HCT116 (cell line): ENCODE measurements at regions not wholly inside any gene's neighbourhood (a gene's known extent, or its start where the extent isn't known, plus 50 kb on each side); places are given as distances from the start of the nearest gene placed in this dataset.
"Not testable (repeated sequence)": the region's sequence is repeated elsewhere in the genome, so short reads cannot be mapped to it uniquely, and the experiment has no call there.

Experiments used
- ATAC-seq: fragments of 200-7000 bp; cut with Tn5 transposase; 2 replicates; pipeline ENCODE4 v1.9.1; 2020; ENCODE audit warnings: mild to moderate bottlenecking, moderate library complexity
- BruUV-seq: library from RNA; stranded (reverse); fragments of 400-500 nt; replicated peaks from 2 replicates; lab custom pipeline; 2021; lab: Mats Ljungman, UMichigan
- CTCF ChIA-PET: fragments of 300-600 bp; sonication (Branson Sonifier 250); formaldehyde crosslinking; loops from one replicate; lab custom pipeline; 2021; ENCODE audit warnings: antibody characterized with exemption; lab: Charles Lee
- POLR2A ChIA-PET: fragments of 300-600, 350-600 bp; sonication (Branson Sonifier 250); formaldehyde crosslinking; loops from one replicate; lab custom pipeline; 2021; ENCODE audit warnings: antibody characterized with exemption; lab: Charles Lee
- RAD21 ChIA-PET, 2 experiments: fragments of 300-600 bp; sonication (Branson Sonifier 250); formaldehyde crosslinking; loops; one replicate each; lab custom pipeline; 2023; ENCODE audit warnings: low total read pairs in 2 of 2; ENCODE audit not compliant: uncharacterized antibody in 2 of 2, unreplicated experiment in 2 of 2, low non-redundant PET in 1 of 2; lab: Charles Lee
- DNase-seq: peaks from one replicate; pipeline ENCODE4 v3.0.0-alpha.2; 2010; ENCODE audit warnings: low read depth, low spot score
- H2AFZ ChIP-seq: fragments of 200-600 bp; shearing (Covaris generic), sonication (generic); 2 replicates; pipeline ENCODE4 v1.6.1; 2017; ENCODE audit warnings: low read depth, mixed run types, mixed read lengths, antibody characterized with exemption, low read length; ENCODE audit not compliant: poor library complexity, severe bottlenecking
- H3K27ac ChIP-seq: 2 replicates; pipeline ENCODE4 v1.5.1; 2012; ENCODE audit warnings: low read depth, low read length
- H3K27me3 ChIP-seq: fragments of 200-600 bp; sonication (generic); 2 replicates; pipeline ENCODE4 v1.6.1; 2016; ENCODE audit warnings: mixed run types, low read length, mixed read lengths; ENCODE audit not compliant: insufficient read depth
- H3K36me3 ChIP-seq, 2 experiments: fragments of 200-500 bp in 1 of 2; fragments of 200-600 bp in 1 of 2; sonication (Bioruptor generic) in 1 of 2; sonication (generic) in 1 of 2; 2 replicates each; pipeline versions ENCODE4 v1.5.1 to v1.6.1; 2014 to 2016; ENCODE audit warnings: low read length in 2 of 2, inconsistent platforms in 1 of 2, mixed read lengths in 1 of 2, mixed run types in 1 of 2; ENCODE audit not compliant: insufficient read depth in 2 of 2, control insufficient read depth in 1 of 2
- H3K4me1 ChIP-seq, 2 experiments: fragments of 200-600 bp in 1 of 2; sonication (generic) in 1 of 2; 2 replicates each; pipeline versions ENCODE4 v1.5.1 to v1.6.1; 2012 to 2017; ENCODE audit warnings: low read length in 2 of 2, inconsistent platforms in 1 of 2, mild to moderate bottlenecking in 1 of 2, mixed read lengths in 1 of 2, mixed run types in 1 of 2, moderate library complexity in 1 of 2; ENCODE audit not compliant: insufficient read depth in 2 of 2, control insufficient read depth in 1 of 2
- H3K4me2 ChIP-seq: fragments of 200-600 bp; sonication (generic); 2 replicates; pipeline ENCODE4 v1.6.1; 2017; ENCODE audit warnings: mixed run types, low read length, mixed read lengths
- H3K4me3 ChIP-seq, 2 experiments: fragments of 200-600 bp in 1 of 2; sonication (generic) in 1 of 2; replicated peaks in 1 of 2; 2 replicates each; pipeline ENCODE4 v1.5.1; 2011 to 2016; ENCODE audit warnings: low read length in 2 of 2, control low read depth in 1 of 2, low read depth in 1 of 2, mild to moderate bottlenecking in 1 of 2, mixed read lengths in 1 of 2, mixed run types in 1 of 2
- H3K79me2 ChIP-seq: fragments of 200-600 bp; sonication (generic); 2 replicates; pipeline ENCODE4 v1.6.1; 2017; ENCODE audit warnings: mild to moderate bottlenecking, mixed run types, low read length, moderate library complexity, mixed read lengths; ENCODE audit not compliant: insufficient read depth
- H3K9ac ChIP-seq: fragments of 200-600 bp; sonication (generic); 2 replicates; pipeline ENCODE4 v1.6.1; 2016; ENCODE audit warnings: low read length, mixed read lengths
- H3K9me2 ChIP-seq: fragments of 200-600 bp; sonication (generic), shearing (Covaris generic); 2 replicates; pipeline ENCODE4 v1.6.1; 2017; ENCODE audit warnings: mixed run types, mild to moderate bottlenecking, moderate library complexity; ENCODE audit not compliant: insufficient read depth
- H3K9me3 ChIP-seq, 2 experiments: fragments of 200-500 bp in 1 of 2; fragments of 200-600 bp in 1 of 2; sonication (Bioruptor generic) in 1 of 2; sonication (generic) in 1 of 2; 2 replicates each; pipeline ENCODE4 v1.6.1; 2014 to 2017; ENCODE audit warnings: low read length in 2 of 2, mixed read lengths in 2 of 2, inconsistent platforms in 1 of 2, low read depth in 1 of 2, mild to moderate bottlenecking in 1 of 2, mixed run types in 1 of 2, moderate library complexity in 1 of 2; ENCODE audit not compliant: control insufficient read depth in 1 of 2, insufficient read depth in 1 of 2
- H4K20me1 ChIP-seq: fragments of 200-600 bp; sonication (generic), shearing (Covaris generic); 2 replicates; pipeline ENCODE4 v1.6.1; 2017; ENCODE audit warnings: mixed run types, mild to moderate bottlenecking, moderate library complexity; ENCODE audit not compliant: insufficient read depth
- EGR1 ChIP-seq: IDR thresholded peaks from 2 replicates; pipeline ENCODE4 v1.6.1; 2012; ENCODE audit warnings: low read depth
- EZH2phosphoT487 ChIP-seq: fragments of 200-600 bp; IDR thresholded peaks from 2 replicates; pipeline ENCODE4 v1.6.1; 2018; ENCODE audit warnings: antibody characterized with exemption, borderline replicate concordance
- FOSL1 ChIP-seq: IDR thresholded peaks from 2 replicates; pipeline ENCODE4 v1.6.1; 2012; ENCODE audit warnings: low read depth
- JUND ChIP-seq: IDR thresholded peaks from 2 replicates; pipeline ENCODE4 v1.6.1; 2012
- MAX ChIP-seq: IDR thresholded peaks from 2 replicates; pipeline ENCODE4 v1.6.1; 2012
- SIN3A ChIP-seq: IDR thresholded peaks from 2 replicates; pipeline ENCODE4 v1.6.1; 2012; ENCODE audit warnings: low read depth
- TCF7L2 ChIP-seq: IDR thresholded peaks from 2 replicates; pipeline ENCODE4 v1.7.0; 2011; ENCODE audit warnings: borderline replicate concordance, inconsistent platforms; ENCODE audit not compliant: insufficient read depth, insufficient read length; ENCODE audit errors: extremely low read depth
- YY1 ChIP-seq: IDR thresholded peaks from 2 replicates; pipeline ENCODE4 v1.6.1; 2011; ENCODE audit warnings: low read length, low read depth, moderate library complexity, mild to moderate bottlenecking; ENCODE audit not compliant: insufficient replicate concordance; ENCODE audit errors: extremely low read depth
- ZNF274 ChIP-seq: fragments of 200-500 bp; sonication (Bioruptor generic); IDR thresholded peaks from 2 replicates; pipeline ENCODE4 v1.6.1; 2014; ENCODE audit warnings: mild to moderate bottlenecking, low read depth, low read length, inconsistent platforms
- intact Hi-C: fragments of 100-400 bp; cut with micrococcal nuclease; formaldehyde crosslinking; loops from 2 replicates; pipeline ENCODE4 v1.10.0; 2022

- no peak for TF ChIP-seq TCF7L2
- TF ChIP-seq MAX = no peak
- TF ChIP-seq JUND = no peak
- no peak for TF ChIP-seq EZH2phosphoT487
- no peak for TF ChIP-seq EGR1
- TF ChIP-seq SIN3A = no peak
- TF ChIP-seq YY1 = no peak
- TF ChIP-seq FOSL1 = no peak
- no peak for TF ChIP-seq ZNF274
- TF ChIP-seq, all 23 proteins: peak for 0
Measured at GRCh38 chrY:10993955-10994354, 1466.3 kb downstream of the TSPY10 start (continued).

DNA sequence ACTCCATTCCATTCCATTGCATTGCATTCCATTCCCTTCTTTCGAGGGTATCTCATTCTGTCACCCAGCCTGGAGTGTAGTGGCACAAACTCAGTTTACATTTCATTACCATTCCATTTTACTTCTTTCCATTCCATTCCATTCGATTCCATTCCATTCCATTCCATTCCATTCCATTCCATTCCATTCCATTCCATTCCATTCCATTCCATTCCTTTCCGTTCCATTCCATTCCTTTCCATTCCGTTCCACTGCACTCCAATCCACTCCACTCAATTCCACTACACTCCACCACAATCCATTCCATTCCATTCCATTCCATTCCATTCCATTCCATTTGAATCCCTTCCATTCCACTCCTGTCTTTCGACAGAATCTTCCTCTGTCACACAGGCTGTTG is 1472.0 kb downstream of the TSPY10 start:
- DNase-seq, H3K9ac ChIP-seq, H3K79me2 ChIP-seq, H3K4me1 ChIP-seq, RAD21 ChIA-PET, H3K9me3 ChIP-seq, H4K20me1 ChIP-seq, H3K4me2 ChIP-seq, H3K27ac ChIP-seq, intact Hi-C loops, H3K4me3 ChIP-seq, H3K36me3 ChIP-seq, H3K9me2 ChIP-seq, BruUV-seq, CTCF ChIA-PET, ATAC-seq, H2AFZ ChIP-seq, H3K27me3 ChIP-seq, POLR2A ChIA-PET: not testable (repeated sequence)

- H3K9ac ChIP-seq, BruUV-seq, H3K4me3 ChIP-seq, H4K20me1 ChIP-seq, H3K36me3 ChIP-seq, H3K27ac ChIP-seq, intact Hi-C loops, CTCF ChIA-PET, H3K9me2 ChIP-seq, H2AFZ ChIP-seq, H3K79me2 ChIP-seq, H3K9me3 ChIP-seq, H3K27me3 ChIP-seq, H3K4me2 ChIP-seq, POLR2A ChIA-PET, H3K4me1 ChIP-seq, ATAC-seq, RAD21 ChIA-PET, DNase-seq: not testable (repeated sequence)
Measured at GRCh38 chrY:11014229-11014628, 1486.5 kb downstream of the TSPY10 start.
